Ishikawa (cell line): ENCODE measurements at regions not wholly inside any gene's neighbourhood (a gene's known extent, or its start where the extent isn't known, plus 50 kb on each side); places are given as distances from the start of the nearest gene placed in this dataset.

ENCODE experiments used
- CEBPB ChIP-seq: IDR thresholded peaks from 2 replicates; pipeline ENCODE4 v1.6.1; 2012
- CREB1 ChIP-seq: IDR thresholded peaks from 2 replicates; pipeline ENCODE4 v1.6.1; 2012; ENCODE audit warnings: low read depth
- EGR1 ChIP-seq: IDR thresholded peaks from 2 replicates; pipeline ENCODE4 v1.6.1; 2012
- EP300 ChIP-seq: IDR thresholded peaks from 2 replicates; pipeline ENCODE4 v1.6.1; 2012; ENCODE audit warnings: borderline replicate concordance
- FOXM1 ChIP-seq: IDR thresholded peaks from 2 replicates; pipeline ENCODE4 v1.6.1; 2012; ENCODE audit warnings: low read depth, borderline replicate concordance
- NFIC ChIP-seq: IDR thresholded peaks from 2 replicates; pipeline ENCODE4 v1.6.1; 2012
- RAD21 ChIP-seq: IDR thresholded peaks from 2 replicates; pipeline ENCODE4 v1.6.1; 2012; ENCODE audit warnings: low read depth
- TAF1 ChIP-seq: IDR thresholded peaks from 2 replicates; pipeline ENCODE4 v1.6.1; 2012; ENCODE audit warnings: low read depth, mild to moderate bottlenecking
- TCF12 ChIP-seq: IDR thresholded peaks from 2 replicates; pipeline ENCODE4 v1.6.1; 2012; ENCODE audit warnings: low read depth
- TEAD4 ChIP-seq: IDR thresholded peaks from 2 replicates; pipeline ENCODE4 v1.6.1; 2012
- YY1 ChIP-seq: IDR thresholded peaks from 2 replicates; pipeline ENCODE4 v1.6.1; 2012; ENCODE audit warnings: low read depth
- ZBTB7A ChIP-seq: IDR thresholded peaks from 2 replicates; pipeline ENCODE4 v1.6.1; 2012; ENCODE audit warnings: low read depth
- TF ChIP-seq, protein P1 (sequence below): IDR thresholded peaks from 2 replicates; pipeline ENCODE4 v1.6.1; 2012; ENCODE audit warnings: low read depth, mild to moderate bottlenecking
- TF ChIP-seq, protein P2 (sequence below): IDR thresholded peaks from 2 replicates; pipeline ENCODE4 v1.6.1; 2012
- TF ChIP-seq, protein P3 (sequence below): IDR thresholded peaks from 2 replicates; pipeline ENCODE4 v1.6.1; 2012

DNA sequence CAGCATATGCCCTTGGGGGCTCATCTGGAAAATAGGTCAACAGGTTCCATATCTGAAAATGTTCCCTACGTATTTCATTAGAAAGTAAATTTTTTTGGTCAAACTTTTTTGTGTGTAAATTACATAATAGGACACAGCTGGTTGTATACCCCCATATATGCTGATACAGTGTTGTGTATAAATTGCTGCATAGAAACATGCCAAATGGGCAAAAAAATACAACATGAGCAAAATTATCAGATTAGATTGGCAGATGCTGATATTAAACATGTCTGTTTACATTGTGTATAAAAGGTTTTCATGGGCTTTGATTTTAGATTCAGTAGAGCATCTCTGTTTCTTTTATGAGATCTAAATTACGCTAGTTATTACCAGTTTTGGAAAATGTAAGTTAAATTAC is 2223.0 kb downstream of the MAT2B start:
- no peak for TF ChIP-seq EP300
- TF ChIP-seq NFIC, result no peak
- no peak for TF ChIP-seq EGR1
- TF ChIP-seq CEBPB, result no peak
- TF ChIP-seq TCF12, result no peak
- no peak for TF ChIP-seq TEAD4
- TF ChIP-seq, protein P1, sequence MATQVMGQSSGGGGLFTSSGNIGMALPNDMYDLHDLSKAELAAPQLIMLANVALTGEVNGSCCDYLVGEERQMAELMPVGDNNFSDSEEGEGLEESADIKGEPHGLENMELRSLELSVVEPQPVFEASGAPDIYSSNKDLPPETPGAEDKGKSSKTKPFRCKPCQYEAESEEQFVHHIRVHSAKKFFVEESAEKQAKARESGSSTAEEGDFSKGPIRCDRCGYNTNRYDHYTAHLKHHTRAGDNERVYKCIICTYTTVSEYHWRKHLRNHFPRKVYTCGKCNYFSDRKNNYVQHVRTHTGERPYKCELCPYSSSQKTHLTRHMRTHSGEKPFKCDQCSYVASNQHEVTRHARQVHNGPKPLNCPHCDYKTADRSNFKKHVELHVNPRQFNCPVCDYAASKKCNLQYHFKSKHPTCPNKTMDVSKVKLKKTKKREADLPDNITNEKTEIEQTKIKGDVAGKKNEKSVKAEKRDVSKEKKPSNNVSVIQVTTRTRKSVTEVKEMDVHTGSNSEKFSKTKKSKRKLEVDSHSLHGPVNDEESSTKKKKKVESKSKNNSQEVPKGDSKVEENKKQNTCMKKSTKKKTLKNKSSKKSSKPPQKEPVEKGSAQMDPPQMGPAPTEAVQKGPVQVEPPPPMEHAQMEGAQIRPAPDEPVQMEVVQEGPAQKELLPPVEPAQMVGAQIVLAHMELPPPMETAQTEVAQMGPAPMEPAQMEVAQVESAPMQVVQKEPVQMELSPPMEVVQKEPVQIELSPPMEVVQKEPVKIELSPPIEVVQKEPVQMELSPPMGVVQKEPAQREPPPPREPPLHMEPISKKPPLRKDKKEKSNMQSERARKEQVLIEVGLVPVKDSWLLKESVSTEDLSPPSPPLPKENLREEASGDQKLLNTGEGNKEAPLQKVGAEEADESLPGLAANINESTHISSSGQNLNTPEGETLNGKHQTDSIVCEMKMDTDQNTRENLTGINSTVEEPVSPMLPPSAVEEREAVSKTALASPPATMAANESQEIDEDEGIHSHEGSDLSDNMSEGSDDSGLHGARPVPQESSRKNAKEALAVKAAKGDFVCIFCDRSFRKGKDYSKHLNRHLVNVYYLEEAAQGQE, result no peak
- TF ChIP-seq, protein P2, sequence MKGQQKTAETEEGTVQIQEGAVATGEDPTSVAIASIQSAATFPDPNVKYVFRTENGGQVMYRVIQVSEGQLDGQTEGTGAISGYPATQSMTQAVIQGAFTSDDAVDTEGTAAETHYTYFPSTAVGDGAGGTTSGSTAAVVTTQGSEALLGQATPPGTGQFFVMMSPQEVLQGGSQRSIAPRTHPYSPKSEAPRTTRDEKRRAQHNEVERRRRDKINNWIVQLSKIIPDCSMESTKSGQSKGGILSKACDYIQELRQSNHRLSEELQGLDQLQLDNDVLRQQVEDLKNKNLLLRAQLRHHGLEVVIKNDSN, result no peak
- no peak for TF ChIP-seq FOXM1
- TF ChIP-seq ZBTB7A, result no peak
- TF ChIP-seq CREB1, result no peak

DNA sequence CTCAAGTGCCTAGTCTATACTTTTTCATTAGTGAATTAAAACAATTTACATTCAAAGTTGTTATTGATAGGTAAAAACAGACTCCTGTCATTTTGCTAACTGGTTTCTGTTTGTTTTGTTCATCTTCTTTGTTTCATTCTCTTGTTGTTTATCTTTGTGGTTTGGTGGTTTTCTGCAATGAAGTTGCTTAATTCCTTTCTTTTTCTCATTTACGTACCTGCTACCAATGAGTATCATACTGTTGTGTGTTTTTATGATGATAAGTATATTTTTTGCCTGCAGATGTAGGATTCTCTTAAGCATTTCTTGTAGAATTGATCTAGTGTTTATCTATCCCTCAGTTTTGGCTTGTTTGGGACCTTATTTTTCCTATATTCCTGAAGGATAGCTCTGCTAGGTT is 2230.0 kb downstream of the MAT2B start:
- TF ChIP-seq YY1 (no peak), FOXM1 (no peak), RAD21 (no peak), TAF1 (no peak), EGR1 (no peak), TEAD4 (no peak), NFIC (no peak), EP300 (no peak), ZBTB7A (no peak)
- TF ChIP-seq, protein P1, result no peak
- TF ChIP-seq, protein P2, result no peak

DNA sequence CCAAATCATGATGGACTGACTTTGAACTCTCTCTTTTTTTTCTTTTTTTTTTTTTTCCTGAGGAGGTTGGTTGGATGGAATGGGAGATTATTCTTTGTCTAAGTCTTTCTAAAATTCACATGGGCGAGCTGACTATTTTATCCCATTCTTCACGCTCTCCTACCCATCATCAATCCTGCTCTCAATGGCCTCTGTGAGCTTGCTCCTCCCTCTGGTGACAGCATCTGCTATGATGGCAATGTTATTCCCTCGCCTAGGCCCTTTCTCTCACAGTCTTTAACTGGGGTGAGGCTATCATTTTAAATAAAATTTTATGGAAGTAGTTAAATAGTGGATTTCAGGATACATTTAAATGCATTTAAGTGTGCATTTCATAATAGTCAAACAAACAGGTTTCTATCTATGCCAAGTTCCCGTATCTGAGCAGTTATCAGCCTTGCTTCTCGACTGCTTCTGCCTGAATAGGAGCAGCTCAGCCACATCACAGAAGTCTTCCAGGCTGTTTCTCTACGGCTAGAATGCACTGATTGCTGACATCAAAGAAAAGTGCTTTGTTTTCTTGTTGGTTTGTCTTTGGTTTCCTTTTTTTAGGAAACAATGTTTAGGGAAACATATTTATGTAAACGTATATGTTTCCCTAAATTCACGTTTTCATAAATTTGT is 2233.8 kb downstream of the MAT2B start:
- TF ChIP-seq YY1, result no peak

GRCh38 chr5:165757791-165758190 is 2252.4 kb downstream of the MAT2B start:
- TF ChIP-seq, protein P1, result no peak

DNA sequence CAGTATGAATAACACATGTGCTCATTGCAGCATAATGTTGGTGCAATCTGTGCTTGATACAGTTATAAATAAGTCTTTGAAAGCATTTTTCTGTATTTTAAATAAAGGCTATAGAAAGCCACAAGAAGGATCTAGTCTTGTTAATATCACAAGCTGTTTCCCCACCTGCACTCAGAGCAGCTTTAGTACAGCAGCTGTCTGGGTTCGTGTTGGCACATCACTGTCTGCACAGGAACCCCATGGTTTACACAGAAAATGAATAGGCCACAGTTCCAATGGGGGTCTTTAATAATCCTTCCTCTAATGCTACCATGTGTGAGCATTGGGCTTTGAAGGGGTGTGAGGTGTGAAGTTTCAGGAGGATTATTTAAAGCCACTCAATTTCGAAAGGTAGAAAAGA is 2269.7 kb downstream of the MAT2B start:
- TF ChIP-seq CREB1, result no peak
- TF ChIP-seq EP300, result no peak

DNA sequence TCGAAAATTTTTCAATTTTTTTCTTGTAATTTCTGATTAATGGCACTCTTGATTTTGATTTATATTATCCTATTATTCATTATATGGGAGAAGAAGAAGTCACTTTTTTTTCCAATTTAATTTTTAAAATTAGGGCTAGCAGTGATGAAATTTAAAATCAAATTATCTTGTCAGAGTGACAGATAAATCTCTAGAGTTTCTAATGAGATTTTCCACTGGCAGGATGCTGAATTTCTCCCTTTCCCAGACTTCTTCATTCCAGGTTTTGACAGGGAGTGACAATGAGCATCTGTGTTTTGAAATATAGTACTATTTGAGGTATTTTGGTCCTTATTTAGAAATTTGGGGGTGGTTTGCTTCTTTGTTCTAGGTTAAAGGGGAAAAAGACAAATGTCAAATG is 2274.1 kb downstream of the MAT2B start:
- TF ChIP-seq CEBPB (no peak), ZBTB7A (no peak), TAF1 (no peak), TEAD4 (no peak), RAD21 (no peak), TCF12 (no peak), EP300 (no peak), FOXM1 (no peak), CREB1 (no peak), YY1 (no peak), NFIC (no peak), EGR1 (no peak)
- TF ChIP-seq, protein P1, result no peak
- TF ChIP-seq, protein P2, result no peak
- TF ChIP-seq, protein P3, sequence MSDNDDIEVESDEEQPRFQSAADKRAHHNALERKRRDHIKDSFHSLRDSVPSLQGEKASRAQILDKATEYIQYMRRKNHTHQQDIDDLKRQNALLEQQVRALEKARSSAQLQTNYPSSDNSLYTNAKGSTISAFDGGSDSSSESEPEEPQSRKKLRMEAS, result no peak
